ENCODE measurements at regions not wholly inside any gene's neighbourhood (a gene's known extent, or its start where the extent isn't known, plus 50 kb on each side); places are given as distances from the start of the nearest gene placed in this dataset.

- Mint-ChIP-seq H3K36me3 (ENCODE audit: low read depth) (no peaks in the 10 kb centered on the region), H3K9me3 (peaks cover 15% of the 10 kb centered on the region), H3K27ac (no peak overlapping the region), H3K27me3 (ENCODE audit: low read depth, poor library complexity) (peaks cover 9% of the 10 kb centered on the region), H3K4me3 (no peak overlapping the region), H3K4me1 (no peaks in the 10 kb centered on the region)
- DNase-seq: no peak
- TF ChIP-seq CTCF (IDR thresholded peaks at IDR 0.05): no peak
These were observed 134.1 kb downstream of the URI1 start for GRCh38 chr19:30076101-30076551.

GRCh38 chr19:30076751-30077670 lies 135.0 kb downstream of the URI1 start:
- no peak for TF ChIP-seq CTCF (IDR thresholded peaks at IDR 0.05)
- no peak for DNase-seq
- H3K4me3 Mint-ChIP-seq: no peak overlapping the region
- H3K9me3 Mint-ChIP-seq: peaks cover 20% of the 10 kb centered on the region
- no peaks in the 10 kb centered on the region for H3K36me3 Mint-ChIP-seq (ENCODE audit: low read depth)
- H3K4me1 Mint-ChIP-seq: no peaks in the 10 kb centered on the region
- H3K27ac Mint-ChIP-seq: no peak overlapping the region
- peaks cover 10% of the 10 kb centered on the region for H3K27me3 Mint-ChIP-seq (ENCODE audit: low read depth, poor library complexity)

GRCh38 chr19:30077851-30078355 lies 135.9 kb downstream of the URI1 start:
- H3K36me3 Mint-ChIP-seq (ENCODE audit: low read depth): no peaks in the 10 kb centered on the region
- TF ChIP-seq CTCF (IDR thresholded peaks at IDR 0.05): no peak
- peaks cover 6% of the 10 kb centered on the region for H3K4me1 Mint-ChIP-seq
- H3K27ac Mint-ChIP-seq: no peak overlapping the region
- peaks cover 10% of the 10 kb centered on the region for H3K27me3 Mint-ChIP-seq (ENCODE audit: low read depth, poor library complexity)
- no peak for DNase-seq
- H3K9me3 Mint-ChIP-seq: peaks cover 20% of the 10 kb centered on the region
- H3K4me3 Mint-ChIP-seq: no peak overlapping the region

GRCh38 chr19:30078381-30078910 lies 136.4 kb downstream of the URI1 start:
- H3K4me1 Mint-ChIP-seq: peaks cover 9% of the 10 kb centered on the region
- H3K9me3 Mint-ChIP-seq: peaks cover 20% of the 10 kb centered on the region
- H3K36me3 Mint-ChIP-seq (ENCODE audit: low read depth): no peaks in the 10 kb centered on the region
- H3K4me3 Mint-ChIP-seq: no peak overlapping the region
- DNase-seq: no peak
- no peak for TF ChIP-seq CTCF (IDR thresholded peaks at IDR 0.05)
- H3K27me3 Mint-ChIP-seq (ENCODE audit: low read depth, poor library complexity): peaks cover 10% of the 10 kb centered on the region
- H3K27ac Mint-ChIP-seq: no peak overlapping the region

- Mint-ChIP-seq H3K27ac (no peak overlapping the region), H3K4me1 (peaks cover 16% of the 10 kb centered on the region), H3K27me3 (ENCODE audit: low read depth, poor library complexity) (peaks cover 11% of the 10 kb centered on the region), H3K4me3 (no peak overlapping the region), H3K9me3 (peaks cover 20% of the 10 kb centered on the region), H3K36me3 (ENCODE audit: low read depth) (no peaks in the 10 kb centered on the region)
- no peak for TF ChIP-seq CTCF (IDR thresholded peaks at IDR 0.05)
- no peak for DNase-seq
These were observed 137.2 kb downstream of the URI1 start for GRCh38 chr19:30079200-30079599.
